Neutrophil (primary cell): ENCODE measurements at regions not wholly inside any gene's neighbourhood (a gene's known extent, or its start where the extent isn't known, plus 50 kb on each side); places are given as distances from the start of the nearest gene placed in this dataset.

Experiments used
- H3K27ac ChIP-seq: fragments of 200-600 bp; sonication (generic); 2 replicates; pipeline ENCODE4 v1.5.1; 2016; ENCODE audit warnings: mild to moderate bottlenecking, moderate library complexity
- H3K27me3 ChIP-seq: fragments of 200-600 bp; sonication (generic); 2 replicates; pipeline ENCODE4 v1.6.0; 2016; ENCODE audit warnings: mild to moderate bottlenecking
- H3K36me3 ChIP-seq: fragments of 200-600 bp; sonication (generic); 2 replicates; pipeline ENCODE4 v1.5.1; 2017
- H3K4me1 ChIP-seq, 2 experiments: fragments of 200-600 bp in 1 of 2; sonication (generic) in 1 of 2; 1 replicate in 1 of 2; 2 replicates in 1 of 2; pipeline versions ENCODE4 v1.5.1 to v1.6.1; 2013 to 2016; ENCODE audit warnings: low read depth in 1 of 2, low read length in 1 of 2, mild to moderate bottlenecking in 1 of 2, moderate library complexity in 1 of 2; ENCODE audit not compliant: control insufficient read depth in 1 of 2, insufficient read depth in 1 of 2
- H3K4me3 ChIP-seq, 2 experiments: fragments of 200-600 bp in 1 of 2; sonication (generic) in 1 of 2; 1 replicate in 1 of 2; 2 replicates in 1 of 2; pipeline ENCODE4 v1.5.1; 2013 to 2016; ENCODE audit warnings: low read depth in 1 of 2, low read length in 1 of 2, mild to moderate bottlenecking in 1 of 2, moderate library complexity in 1 of 2
- H3K9me3 ChIP-seq: fragments of 200-600 bp; sonication (generic); 2 replicates; pipeline ENCODE4 v1.5.1; 2016
- CTCF ChIP-seq: fragments of 200-600 bp; sonication (generic); IDR thresholded peaks from 2 replicates; pipeline ENCODE4 v1.5.1; 2016; ENCODE audit warnings: antibody characterized with exemption

DNA sequence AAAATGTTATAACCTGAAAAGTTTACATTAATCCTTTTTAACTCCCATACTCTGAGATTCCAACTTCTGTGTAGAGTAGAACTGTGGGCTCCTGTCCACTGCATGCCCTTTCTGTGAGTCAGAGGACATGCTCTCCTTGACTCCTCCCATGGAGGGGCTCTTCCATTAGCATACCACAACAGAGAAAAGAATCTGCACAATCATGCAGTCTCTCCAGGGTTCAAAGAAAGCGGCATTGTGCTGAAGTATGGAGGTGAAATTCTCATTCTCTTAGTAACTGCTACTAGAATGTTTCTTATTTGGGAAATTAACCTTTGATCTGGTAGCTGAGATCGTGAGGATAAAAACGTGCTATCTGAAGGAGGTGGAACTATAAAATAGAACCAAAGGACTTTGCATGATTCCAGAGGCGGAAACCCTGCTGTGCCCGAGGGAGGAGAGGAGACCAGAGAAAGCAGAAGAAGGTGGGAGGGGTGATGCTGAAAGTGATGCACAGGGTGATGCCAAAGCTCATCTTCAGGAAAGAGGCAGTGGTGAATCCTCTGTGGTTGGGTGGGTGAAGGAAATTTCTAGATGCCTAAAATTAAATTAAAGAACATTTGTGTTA is 202.2 kb upstream of the PCSK2 start:
- no peaks in the 10 kb centered on the region for H3K27me3 ChIP-seq
- no peak overlapping the region for H3K27ac ChIP-seq
- no peaks in the 10 kb centered on the region for H3K9me3 ChIP-seq
- no peaks in the 10 kb centered on the region for H3K36me3 ChIP-seq
- TF ChIP-seq CTCF = no peak
- no peaks in the 10 kb centered on the region for H3K4me1 ChIP-seq
- no peak overlapping the region for H3K4me3 ChIP-seq

DNA sequence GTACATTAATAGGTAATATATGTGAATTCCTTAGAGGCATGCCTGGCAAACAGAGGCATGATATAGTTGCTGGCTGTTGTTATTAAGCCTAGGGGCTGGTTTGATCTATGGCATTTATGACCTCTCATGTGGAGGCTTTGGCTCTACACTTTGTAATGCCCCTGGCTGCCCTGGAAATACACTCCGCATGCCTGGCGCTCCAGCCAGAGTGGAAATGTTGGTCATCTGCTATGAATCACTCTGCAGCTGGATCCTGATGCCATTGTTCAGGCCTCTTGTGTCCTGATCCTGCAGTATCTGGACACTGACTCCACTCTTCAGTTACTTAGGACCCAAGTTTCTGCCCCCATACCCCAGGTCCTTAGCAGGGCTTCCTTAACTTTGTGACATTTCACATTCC is 200.5 kb upstream of the PCSK2 start:
- Histone ChIP-seq H3K4me1 (no peaks in the 10 kb centered on the region), H3K9me3 (no peaks in the 10 kb centered on the region), H3K36me3 (no peaks in the 10 kb centered on the region), H3K4me3 (no peak overlapping the region), H3K27ac (no peak overlapping the region), H3K27me3 (no peaks in the 10 kb centered on the region)
- TF ChIP-seq CTCF = no peak

DNA sequence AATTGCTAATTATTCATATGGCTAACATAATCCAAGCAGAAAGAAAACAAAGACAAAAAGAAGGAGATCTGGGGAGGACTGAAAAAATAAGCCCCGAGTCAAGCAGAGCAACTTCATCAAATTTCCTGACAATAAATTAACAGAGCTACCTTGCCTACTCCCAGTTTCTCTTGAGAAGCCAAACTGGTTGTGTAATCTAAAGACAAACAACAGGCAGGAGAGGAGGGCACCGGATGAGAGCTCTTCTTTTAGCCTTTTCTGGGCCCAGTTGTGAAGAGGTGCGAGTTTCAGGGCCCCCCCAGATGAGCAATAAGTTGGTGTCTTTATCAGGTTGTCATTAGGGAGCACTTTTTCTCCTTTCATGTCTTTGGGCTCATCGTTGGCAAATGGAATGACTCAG is 197.1 kb upstream of the PCSK2 start:
- Histone ChIP-seq H3K27ac (no peak overlapping the region), H3K4me1 (no peaks in the 10 kb centered on the region)
- no peak for TF ChIP-seq CTCF

DNA sequence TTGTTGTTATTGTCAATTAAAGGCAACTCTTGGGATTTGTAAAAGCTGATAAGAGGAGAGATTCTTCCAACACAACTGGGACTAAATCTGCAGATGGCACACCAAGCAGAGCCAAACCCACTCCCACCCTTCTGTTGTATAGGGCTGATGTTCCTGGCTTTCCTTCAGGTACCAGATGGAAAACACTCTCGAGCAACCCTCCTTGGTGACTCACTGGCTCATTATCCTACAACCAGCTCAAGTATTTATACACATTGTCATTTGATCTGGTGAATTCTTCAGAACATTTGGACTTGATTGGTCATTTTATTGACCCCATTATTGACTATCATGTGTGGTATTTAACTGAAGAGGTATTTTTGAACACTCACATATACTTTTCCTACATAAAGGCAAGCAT is 190.3 kb upstream of the PCSK2 start:
- no peaks in the 10 kb centered on the region for H3K4me1 ChIP-seq
- no peak for TF ChIP-seq CTCF
- H3K9me3 ChIP-seq = peaks cover 3% of the 10 kb centered on the region
- H3K27ac ChIP-seq = no peak overlapping the region
- no peaks in the 10 kb centered on the region for H3K36me3 ChIP-seq
- no peak overlapping the region for H3K4me3 ChIP-seq
- H3K27me3 ChIP-seq = no peaks in the 10 kb centered on the region

More for the DNA sequence above, 197.1 kb upstream of the PCSK2 start:
- H3K27me3 ChIP-seq = no peaks in the 10 kb centered on the region
- no peak overlapping the region for H3K4me3 ChIP-seq
- no peaks in the 10 kb centered on the region for H3K36me3 ChIP-seq
- peaks cover 3% of the 10 kb centered on the region for H3K9me3 ChIP-seq

GRCh38 chr20:17042122-17042521 is 184.7 kb upstream of the PCSK2 start:
- Histone ChIP-seq H3K27ac (no peak overlapping the region), H3K4me3 (no peak overlapping the region), H3K4me1 (no peaks in the 10 kb centered on the region), H3K9me3 (no peaks in the 10 kb centered on the region), H3K27me3 (no peaks in the 10 kb centered on the region), H3K36me3 (no peaks in the 10 kb centered on the region)
- TF ChIP-seq CTCF = no peak

DNA sequence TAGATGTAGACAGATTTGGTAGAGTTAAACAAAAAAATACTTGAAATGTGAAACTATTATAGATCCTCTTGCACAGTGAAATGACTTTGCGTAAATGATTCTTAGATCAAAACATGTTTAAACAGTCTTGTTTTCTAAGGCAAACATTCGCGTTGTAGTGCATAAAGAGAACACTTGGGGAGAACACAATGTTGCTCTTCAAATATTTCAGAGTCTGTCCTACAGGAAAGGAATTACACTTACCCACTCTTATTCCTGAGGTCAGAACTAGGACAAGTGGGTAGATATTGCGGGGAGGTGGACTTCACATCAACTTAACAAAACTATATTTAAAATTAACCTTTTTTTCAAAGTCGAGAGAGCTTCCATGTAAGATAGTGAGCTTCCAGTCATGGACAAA is 183.5 kb upstream of the PCSK2 start:
- Histone ChIP-seq H3K27me3 (no peaks in the 10 kb centered on the region), H3K4me3 (no peak overlapping the region), H3K27ac (no peak overlapping the region), H3K4me1 (no peaks in the 10 kb centered on the region), H3K36me3 (no peaks in the 10 kb centered on the region), H3K9me3 (no peaks in the 10 kb centered on the region)
- TF ChIP-seq CTCF = no peak
